B cell (primary cell): ENCODE measurements at regions not wholly inside any gene's neighbourhood (a gene's known extent, or its start where the extent isn't known, plus 50 kb on each side); places are given as distances from the start of the nearest gene placed in this dataset.

Experiments
- EZH2 ChIP-seq: IDR thresholded peaks from 2 replicates; pipeline ENCODE4 v1.6.1; 2012; ENCODE audit warnings: borderline replicate concordance, low read depth, mild to moderate bottlenecking, moderate library complexity, low read length; ENCODE audit not compliant: insufficient read depth, poor library complexity, severe bottlenecking
- TF ChIP-seq, protein P1 (sequence below): fragments of 200-600 bp; IDR thresholded peaks from one replicate; pipeline ENCODE4 v1.8.0; 2022; ENCODE audit warnings: antibody characterized with exemption, mild to moderate bottlenecking

DNA sequence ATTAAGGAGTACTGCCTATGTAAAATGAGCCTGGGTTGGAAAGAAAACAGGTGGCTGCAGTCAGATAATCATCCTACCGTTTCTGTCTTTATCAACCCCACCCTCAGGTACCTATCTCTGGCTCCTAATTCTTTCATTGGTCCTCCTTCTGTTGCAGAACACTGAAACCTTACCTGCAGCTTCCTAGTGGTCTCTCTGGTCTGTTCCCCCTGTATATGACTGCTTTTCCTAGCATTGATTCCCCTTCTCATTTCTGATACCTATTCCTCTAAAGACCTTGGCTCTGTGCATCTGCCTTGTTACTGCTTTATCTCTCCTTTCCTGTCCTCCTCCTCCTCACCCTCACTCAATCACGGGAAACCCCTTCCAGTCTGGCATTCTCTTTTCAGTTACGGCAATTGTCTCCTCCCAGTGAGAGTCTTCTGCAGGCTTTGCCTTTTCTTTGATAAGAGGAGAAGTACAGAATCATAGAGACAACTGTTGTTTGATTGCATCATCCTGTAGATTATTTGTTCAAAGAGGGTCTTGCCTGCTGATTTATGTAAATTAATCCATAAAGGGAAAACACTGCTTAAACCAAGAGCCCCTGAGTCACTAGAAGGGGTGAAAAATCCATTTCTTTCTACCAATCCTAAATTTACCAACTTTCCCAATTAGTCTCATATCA, 301.2 kb downstream of the AASDHPPT start:
- TF ChIP-seq, protein P1, sequence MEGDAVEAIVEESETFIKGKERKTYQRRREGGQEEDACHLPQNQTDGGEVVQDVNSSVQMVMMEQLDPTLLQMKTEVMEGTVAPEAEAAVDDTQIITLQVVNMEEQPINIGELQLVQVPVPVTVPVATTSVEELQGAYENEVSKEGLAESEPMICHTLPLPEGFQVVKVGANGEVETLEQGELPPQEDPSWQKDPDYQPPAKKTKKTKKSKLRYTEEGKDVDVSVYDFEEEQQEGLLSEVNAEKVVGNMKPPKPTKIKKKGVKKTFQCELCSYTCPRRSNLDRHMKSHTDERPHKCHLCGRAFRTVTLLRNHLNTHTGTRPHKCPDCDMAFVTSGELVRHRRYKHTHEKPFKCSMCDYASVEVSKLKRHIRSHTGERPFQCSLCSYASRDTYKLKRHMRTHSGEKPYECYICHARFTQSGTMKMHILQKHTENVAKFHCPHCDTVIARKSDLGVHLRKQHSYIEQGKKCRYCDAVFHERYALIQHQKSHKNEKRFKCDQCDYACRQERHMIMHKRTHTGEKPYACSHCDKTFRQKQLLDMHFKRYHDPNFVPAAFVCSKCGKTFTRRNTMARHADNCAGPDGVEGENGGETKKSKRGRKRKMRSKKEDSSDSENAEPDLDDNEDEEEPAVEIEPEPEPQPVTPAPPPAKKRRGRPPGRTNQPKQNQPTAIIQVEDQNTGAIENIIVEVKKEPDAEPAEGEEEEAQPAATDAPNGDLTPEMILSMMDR, result no peak
- TF ChIP-seq EZH2, result no peak
